GM21529 (cell line): ENCODE measurements at regions not wholly inside any gene's neighbourhood (a gene's known extent, or its start where the extent isn't known, plus 50 kb on each side); places are given as distances from the start of the nearest gene placed in this dataset.
A peak's percentile ranks its signal among the peaks of the same experiment; 100 is the strongest.

Experiments
- ATAC-seq: cut with Tn5 transposase; IDR thresholded peaks from one replicate; pipeline ENCODE4 v1.9.1; 2021; ENCODE audit not compliant: unreplicated experiment

- ATAC-seq: peak; percentile 89
Measured at GRCh38 chr5:124920909-124921666, 174.6 kb upstream of the ZNF608 start.

- peak; percentile 11 for ATAC-seq
Measured at GRCh38 chr5:124921694-124922093, 175.3 kb upstream of the ZNF608 start.

GRCh38 chr5:124922255-124922975 lies 176.0 kb upstream of the ZNF608 start:
- no peak for ATAC-seq

- ATAC-seq: no peak
Measured at GRCh38 chr5:124923131-124923530, 176.7 kb upstream of the ZNF608 start.

GRCh38 chr5:124924729-124925128 lies 178.3 kb upstream of the ZNF608 start:
- no peak for ATAC-seq

GRCh38 chr5:124927735-124928134 lies 181.3 kb upstream of the ZNF608 start:
- no peak for ATAC-seq

GRCh38 chr5:124929000-124929399 lies 182.6 kb upstream of the ZNF608 start:
- ATAC-seq: no peak

GRCh38 chr5:124932791-124933600 lies 186.6 kb upstream of the ZNF608 start:
- no peak for ATAC-seq

- ATAC-seq: peak; percentile 81
Measured at GRCh38 chr5:124935065-124935464, 188.6 kb upstream of the ZNF608 start.

GRCh38 chr5:124936626-124936933 lies 190.1 kb upstream of the ZNF608 start:
- peak; percentile 42 for ATAC-seq

GRCh38 chr5:124941051-124942049 lies 194.9 kb upstream of the ZNF608 start:
- ATAC-seq: no peak

GRCh38 chr5:124948062-124948753 lies 201.8 kb upstream of the ZNF608 start:
- ATAC-seq: no peak

GRCh38 chr5:124948754-124949275 lies 202.4 kb upstream of the ZNF608 start:
- no peak for ATAC-seq

- ATAC-seq: no peak
Measured at GRCh38 chr5:124949862-124950261, 203.4 kb upstream of the ZNF608 start.

- no peak for ATAC-seq
Measured at GRCh38 chr5:124951105-124951504, 204.7 kb upstream of the ZNF608 start.

GRCh38 chr5:124951661-124952060 lies 205.2 kb upstream of the ZNF608 start:
- peak; percentile 74 for ATAC-seq

GRCh38 chr5:124952079-124952478 lies 205.6 kb upstream of the ZNF608 start:
- ATAC-seq: peak; percentile 89

GRCh38 chr5:124952566-124952965 lies 206.1 kb upstream of the ZNF608 start:
- ATAC-seq: peak; percentile 61

GRCh38 chr5:124954784-124955183 lies 208.3 kb upstream of the ZNF608 start:
- no peak for ATAC-seq
